SJSA1 (cell line): ENCODE measurements at regions not wholly inside any gene's neighbourhood (a gene's known extent, or its start where the extent isn't known, plus 50 kb on each side); places are given as distances from the start of the nearest gene placed in this dataset.
A peak's percentile ranks its signal among the peaks of the same experiment; 100 is the strongest.

Experiments
- DNase-seq, 2 experiments: peaks; one replicate each; pipeline ENCODE4 v3.0.0-alpha.2; 2015 to 2020; ENCODE audit warnings: low spot score in 2 of 2, low read depth in 1 of 2
- H3K27ac ChIP-seq: fragments of 250-450 bp; sonication (Bioruptor Pico); 2 replicates; pipeline ENCODE4 v1.5.1; 2020; ENCODE audit warnings: mild to moderate bottlenecking, moderate library complexity
- H3K27me3 ChIP-seq: fragments of 250-450 bp; sonication (Bioruptor Pico); replicated peaks from 2 replicates; pipeline ENCODE4 v1.5.1; 2020; ENCODE audit warnings: mild to moderate bottlenecking, moderate library complexity
- H3K36me3 ChIP-seq: fragments of 250-450 bp; sonication (Bioruptor Pico); 2 replicates; pipeline ENCODE4 v1.5.1; 2020; ENCODE audit warnings: mild to moderate bottlenecking
- H3K4me1 ChIP-seq: fragments of 250-450 bp; sonication (Bioruptor Pico); replicated peaks from 2 replicates; pipeline ENCODE4 v1.6.1; 2021; ENCODE audit warnings: mild to moderate bottlenecking
- H3K4me3 ChIP-seq: fragments of 250-450 bp; sonication (Bioruptor Pico); 2 replicates; pipeline ENCODE4 v1.5.1; 2020; ENCODE audit warnings: mild to moderate bottlenecking
- H3K9me3 ChIP-seq: fragments of 250-450 bp; sonication (Bioruptor Pico); replicated peaks from 2 replicates; pipeline ENCODE4 v1.5.1; 2020; ENCODE audit warnings: mild to moderate bottlenecking

DNA sequence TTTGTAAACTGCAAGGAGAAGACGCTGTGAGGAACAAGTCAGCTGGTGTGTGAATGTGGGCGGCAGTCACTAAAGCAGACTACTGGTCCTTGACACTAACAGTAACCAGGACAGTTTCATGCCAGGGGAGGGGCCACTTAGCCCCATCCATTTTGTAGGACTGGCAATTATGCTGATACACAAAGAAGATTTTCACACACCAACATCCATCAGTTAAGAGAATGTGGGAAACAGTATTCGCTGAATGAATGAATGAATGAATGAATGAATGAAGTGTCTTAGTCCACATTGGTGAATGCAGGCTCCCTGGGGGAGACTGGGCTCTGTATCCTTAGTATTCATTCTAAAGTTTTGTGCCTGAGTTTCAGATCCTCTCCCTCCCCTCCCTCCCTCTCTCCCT is 590.4 kb downstream of the BRD1 start:
- DNase-seq, result no peak
- H3K4me1 ChIP-seq, result no peaks in the 10 kb centered on the region
- no peak overlapping the region for H3K4me3 ChIP-seq
- no peaks in the 10 kb centered on the region for H3K27me3 ChIP-seq
- H3K27ac ChIP-seq, result no peak overlapping the region
- peaks cover 41% of the 10 kb centered on the region for H3K9me3 ChIP-seq
- H3K36me3 ChIP-seq, result no peaks in the 10 kb centered on the region

- DNase-seq, result no peak
- Histone ChIP-seq H3K27ac (no peak overlapping the region), H3K9me3 (peaks cover 40% of the 10 kb centered on the region)
These were observed 591.1 kb downstream of the BRD1 start for GRCh38 chr22:49236541-49237075.

DNA sequence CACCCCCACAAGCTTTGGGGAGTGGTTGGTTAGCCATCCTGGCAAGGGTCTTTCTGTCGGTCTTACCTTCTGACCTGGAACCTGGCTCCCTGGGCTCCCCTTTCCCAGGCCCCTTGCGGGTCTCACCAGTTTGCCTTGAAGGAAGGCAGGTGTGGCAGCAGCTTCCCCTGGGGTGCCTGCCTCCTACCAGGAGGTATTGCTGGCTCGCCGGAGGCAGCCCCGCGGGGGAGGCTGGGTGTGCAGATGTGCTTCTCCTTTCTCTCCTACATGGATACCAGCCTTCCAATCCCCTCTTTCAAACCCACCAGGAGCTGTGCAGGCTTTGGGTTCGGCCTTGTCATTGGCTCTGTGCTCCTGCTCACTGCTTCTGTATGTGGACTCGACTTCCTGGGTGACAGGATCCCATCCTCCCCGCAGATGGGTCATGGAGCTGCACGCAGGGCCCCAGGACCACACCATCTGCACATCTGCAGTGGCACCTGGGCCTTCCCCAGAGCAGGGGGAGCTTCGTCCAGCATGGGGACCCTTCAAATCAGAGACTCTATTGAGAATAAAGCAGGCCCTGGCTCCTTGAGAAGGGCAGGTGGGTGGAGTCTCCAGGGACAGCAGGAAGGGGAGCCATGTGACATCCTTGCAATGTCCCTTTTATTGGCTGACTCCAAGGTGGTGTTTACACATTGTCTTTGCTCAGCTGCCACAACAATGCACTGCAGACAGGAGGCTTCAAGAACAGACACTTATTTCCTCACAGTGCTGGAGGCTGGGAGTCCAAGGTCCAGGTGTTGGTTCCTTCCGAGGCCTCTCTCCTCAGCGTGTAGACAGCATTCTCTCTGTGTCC is 592.0 kb downstream of the BRD1 start:
- DNase-seq, result no peak
- Histone ChIP-seq H3K27me3 (no peaks in the 10 kb centered on the region), H3K4me1 (no peaks in the 10 kb centered on the region), H3K36me3 (no peaks in the 10 kb centered on the region), H3K27ac (no peak overlapping the region), H3K4me3 (no peak overlapping the region), H3K9me3 (peaks cover 40% of the 10 kb centered on the region)

More at GRCh38 chr22:49236541-49237075, 591.1 kb downstream of the BRD1 start:
- no peaks in the 10 kb centered on the region for H3K36me3 ChIP-seq
- no peaks in the 10 kb centered on the region for H3K4me1 ChIP-seq
- H3K4me3 ChIP-seq, result no peak overlapping the region
- H3K27me3 ChIP-seq, result no peaks in the 10 kb centered on the region

DNA sequence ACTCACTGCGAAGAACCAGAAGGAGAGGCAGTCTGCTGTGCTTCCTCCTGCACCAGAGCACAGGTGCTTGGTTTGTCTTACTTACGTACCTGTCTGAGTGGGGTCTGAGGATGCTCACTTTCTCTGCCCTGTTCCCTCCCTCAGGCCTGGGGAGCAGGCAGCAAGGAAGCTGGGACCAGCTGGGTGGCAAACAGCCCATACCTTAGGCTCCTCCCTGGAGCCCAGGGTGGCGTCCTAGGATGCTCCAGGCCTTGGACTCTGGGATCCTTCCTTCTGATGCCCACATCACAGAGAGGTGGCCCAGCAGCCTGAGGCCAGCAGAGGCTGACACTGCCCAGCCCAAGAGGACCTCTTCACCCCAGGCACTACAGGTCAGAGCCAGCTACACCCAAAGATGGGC is 593.2 kb downstream of the BRD1 start:
- Histone ChIP-seq H3K4me1 (no peaks in the 10 kb centered on the region), H3K9me3 (peaks cover 35% of the 10 kb centered on the region), H3K27ac (no peak overlapping the region), H3K27me3 (no peaks in the 10 kb centered on the region), H3K4me3 (no peak overlapping the region), H3K36me3 (no peaks in the 10 kb centered on the region)
- no peak for DNase-seq

DNA sequence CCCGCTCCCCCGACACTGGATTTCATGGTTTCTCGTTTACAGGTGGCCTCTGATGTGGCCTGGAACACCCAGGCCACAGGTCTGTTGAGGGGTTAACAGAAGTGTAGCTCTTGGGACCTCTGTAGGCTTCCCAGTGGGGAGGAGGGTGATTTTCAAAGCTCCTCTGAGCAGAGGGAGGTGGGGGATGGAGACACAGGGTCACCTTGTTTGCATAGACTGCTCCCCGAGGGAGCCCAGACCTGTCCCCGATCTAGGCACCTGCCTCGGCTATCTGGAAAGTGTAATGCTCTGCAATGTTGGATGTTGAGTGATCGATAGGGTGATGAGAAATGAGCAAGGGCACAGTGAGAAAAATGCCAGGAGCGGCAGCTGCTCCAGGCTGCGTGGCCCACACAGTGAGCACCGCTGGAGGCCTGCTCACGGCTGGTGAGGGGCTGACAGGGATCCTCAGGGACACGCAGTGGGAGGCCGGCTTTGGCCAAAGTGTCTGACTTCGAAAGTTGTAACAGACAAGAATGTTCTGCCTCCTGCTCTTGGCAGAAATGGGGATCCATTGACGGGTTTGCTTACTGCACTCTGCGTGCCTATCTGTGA is 594.1 kb downstream of the BRD1 start:
- Histone ChIP-seq H3K36me3 (no peaks in the 10 kb centered on the region), H3K27ac (no peak overlapping the region), H3K4me1 (no peaks in the 10 kb centered on the region), H3K4me3 (no peak overlapping the region), H3K27me3 (no peaks in the 10 kb centered on the region), H3K9me3 (peaks cover 34% of the 10 kb centered on the region)
- no peak for DNase-seq

- no peaks in the 10 kb centered on the region for H3K36me3 ChIP-seq
- H3K27me3 ChIP-seq, result no peaks in the 10 kb centered on the region
- no peak overlapping the region for H3K27ac ChIP-seq
- no peaks in the 10 kb centered on the region for H3K4me1 ChIP-seq
- no peak overlapping the region for H3K4me3 ChIP-seq
- H3K9me3 ChIP-seq, result peaks cover 32% of the 10 kb centered on the region
- DNase-seq, result no peak
These were observed 595.2 kb downstream of the BRD1 start for GRCh38 chr22:49232319-49233067.

DNA sequence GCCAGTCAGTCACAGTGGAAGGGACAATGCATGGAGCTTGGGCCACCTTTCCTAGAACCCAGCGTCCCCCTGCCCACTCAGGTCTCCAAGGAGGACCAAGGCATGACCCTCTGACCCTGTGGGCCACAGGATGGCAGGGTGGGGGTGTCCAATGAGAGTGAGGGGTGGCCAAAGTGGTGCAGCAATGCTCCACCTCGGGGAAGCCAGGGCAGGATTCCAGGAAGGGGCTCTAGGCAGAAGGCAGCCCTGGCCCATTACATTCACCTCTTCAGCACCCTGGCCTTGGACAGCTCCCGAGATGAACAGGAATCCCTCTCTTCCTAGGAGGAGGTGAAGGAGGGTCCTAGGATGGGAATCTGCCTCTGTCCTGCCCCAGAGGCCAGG is 597.5 kb downstream of the BRD1 start:
- DNase-seq, result peak in 1 of 2 experiments; percentile 22

GRCh38 chr22:49229483-49230193 is 598.0 kb downstream of the BRD1 start:
- H3K4me3 ChIP-seq, result no peak overlapping the region
- peak in 1 of 2 experiments; percentile 18 for DNase-seq
- H3K27ac ChIP-seq, result no peak overlapping the region
- H3K36me3 ChIP-seq, result no peaks in the 10 kb centered on the region
- H3K9me3 ChIP-seq, result peaks cover 22% of the 10 kb centered on the region
- no peaks in the 10 kb centered on the region for H3K4me1 ChIP-seq
- H3K27me3 ChIP-seq, result no peaks in the 10 kb centered on the region

More for the DNA sequence above, 597.5 kb downstream of the BRD1 start:
- no peaks in the 10 kb centered on the region for H3K36me3 ChIP-seq
- H3K4me3 ChIP-seq, result no peak overlapping the region
- H3K9me3 ChIP-seq, result peaks cover 26% of the 10 kb centered on the region
- H3K4me1 ChIP-seq, result no peaks in the 10 kb centered on the region
- no peaks in the 10 kb centered on the region for H3K27me3 ChIP-seq
- H3K27ac ChIP-seq, result no peak overlapping the region

- Histone ChIP-seq H3K27me3 (no peaks in the 10 kb centered on the region), H3K9me3 (peaks cover 16% of the 10 kb centered on the region), H3K27ac (no peak overlapping the region), H3K4me1 (no peaks in the 10 kb centered on the region), H3K4me3 (no peak overlapping the region), H3K36me3 (no peaks in the 10 kb centered on the region)
- DNase-seq, result peak in 1 of 2 experiments; percentile 29
These were observed 599.1 kb downstream of the BRD1 start for GRCh38 chr22:49228431-49229037.

DNA sequence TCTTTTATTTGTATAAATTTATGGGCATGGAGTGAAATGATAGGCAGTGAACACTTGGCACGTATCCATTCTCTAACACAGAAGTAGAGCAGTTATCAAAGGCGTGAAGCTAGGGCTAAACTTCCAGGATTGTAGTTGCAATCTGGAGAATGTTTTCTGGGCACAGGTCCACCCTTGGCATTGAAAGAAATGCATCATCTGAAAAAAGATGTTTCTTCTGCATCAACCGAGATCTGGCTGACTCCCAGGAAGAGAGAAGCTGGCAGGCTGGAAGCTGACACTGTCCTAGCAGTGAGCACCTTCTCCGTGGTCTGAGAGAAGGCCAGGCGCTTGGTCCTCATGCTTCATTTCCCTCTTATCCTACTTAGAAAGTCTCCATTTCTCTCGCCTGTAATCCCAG is 600.0 kb downstream of the BRD1 start:
- H3K9me3 ChIP-seq, result peaks cover 12% of the 10 kb centered on the region
- H3K4me1 ChIP-seq, result no peaks in the 10 kb centered on the region
- H3K36me3 ChIP-seq, result no peaks in the 10 kb centered on the region
- no peak overlapping the region for H3K4me3 ChIP-seq
- H3K27ac ChIP-seq, result no peak overlapping the region
- H3K27me3 ChIP-seq, result no peaks in the 10 kb centered on the region
- DNase-seq, result no peak

DNA sequence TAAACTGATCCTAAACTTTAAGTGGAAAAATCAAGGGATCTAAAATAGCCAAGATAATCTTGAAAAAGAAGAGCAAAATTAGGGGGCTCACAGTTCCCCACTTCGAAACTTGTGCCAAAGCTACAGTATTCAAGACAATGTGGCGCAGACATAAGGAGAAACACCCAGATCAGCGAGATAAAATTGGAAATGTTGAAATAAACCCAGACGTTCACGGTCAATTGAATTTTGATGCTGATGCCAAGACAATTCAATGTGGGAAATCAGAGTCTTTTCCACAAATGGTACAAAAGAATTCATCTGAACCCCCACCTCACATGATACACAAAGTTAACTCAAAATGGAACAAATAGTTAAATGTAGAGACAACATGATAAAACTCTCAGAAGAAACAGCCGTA is 601.6 kb downstream of the BRD1 start:
- peaks cover 8% of the 10 kb centered on the region for H3K9me3 ChIP-seq
- H3K27ac ChIP-seq, result no peak overlapping the region
- H3K36me3 ChIP-seq, result no peaks in the 10 kb centered on the region
- H3K4me3 ChIP-seq, result no peak overlapping the region
- H3K4me1 ChIP-seq, result no peaks in the 10 kb centered on the region
- no peak for DNase-seq
- no peaks in the 10 kb centered on the region for H3K27me3 ChIP-seq

- DNase-seq, result no peak
These were observed 603.4 kb downstream of the BRD1 start for GRCh38 chr22:49224243-49224642.

GRCh38 chr22:49218142-49218541 is 609.5 kb downstream of the BRD1 start:
- peak in 1 of 2 experiments; percentile 12 for DNase-seq
- no peak overlapping the region for H3K4me3 ChIP-seq
- no peaks in the 10 kb centered on the region for H3K27me3 ChIP-seq
- peaks cover 32% of the 10 kb centered on the region for H3K9me3 ChIP-seq
- H3K36me3 ChIP-seq, result no peaks in the 10 kb centered on the region
- no peak overlapping the region for H3K27ac ChIP-seq
- no peaks in the 10 kb centered on the region for H3K4me1 ChIP-seq

More at GRCh38 chr22:49224243-49224642, 603.4 kb downstream of the BRD1 start:
- H3K9me3 ChIP-seq, result peaks cover 7% of the 10 kb centered on the region
- H3K27ac ChIP-seq, result no peak overlapping the region
- no peaks in the 10 kb centered on the region for H3K36me3 ChIP-seq
- H3K4me3 ChIP-seq, result no peak overlapping the region
- H3K27me3 ChIP-seq, result no peaks in the 10 kb centered on the region
- H3K4me1 ChIP-seq, result no peaks in the 10 kb centered on the region
